GM10266 (cell line): ENCODE measurements at regions not wholly inside any gene's neighbourhood (a gene's known extent, or its start where the extent isn't known, plus 50 kb on each side); places are given as distances from the start of the nearest gene placed in this dataset.

Experiments used
- DNase-seq: peaks from one replicate; pipeline ENCODE4 v3.0.0; 2012; ENCODE audit errors: extremely low spot score
- TF ChIP-seq, protein P1 (sequence below): IDR thresholded peaks from 2 replicates; pipeline ENCODE4 v1.5.1; 2012; ENCODE audit warnings: mild to moderate bottlenecking, low read depth; ENCODE audit not compliant: control insufficient read depth, insufficient read depth; ENCODE audit errors: missing control alignments

DNA sequence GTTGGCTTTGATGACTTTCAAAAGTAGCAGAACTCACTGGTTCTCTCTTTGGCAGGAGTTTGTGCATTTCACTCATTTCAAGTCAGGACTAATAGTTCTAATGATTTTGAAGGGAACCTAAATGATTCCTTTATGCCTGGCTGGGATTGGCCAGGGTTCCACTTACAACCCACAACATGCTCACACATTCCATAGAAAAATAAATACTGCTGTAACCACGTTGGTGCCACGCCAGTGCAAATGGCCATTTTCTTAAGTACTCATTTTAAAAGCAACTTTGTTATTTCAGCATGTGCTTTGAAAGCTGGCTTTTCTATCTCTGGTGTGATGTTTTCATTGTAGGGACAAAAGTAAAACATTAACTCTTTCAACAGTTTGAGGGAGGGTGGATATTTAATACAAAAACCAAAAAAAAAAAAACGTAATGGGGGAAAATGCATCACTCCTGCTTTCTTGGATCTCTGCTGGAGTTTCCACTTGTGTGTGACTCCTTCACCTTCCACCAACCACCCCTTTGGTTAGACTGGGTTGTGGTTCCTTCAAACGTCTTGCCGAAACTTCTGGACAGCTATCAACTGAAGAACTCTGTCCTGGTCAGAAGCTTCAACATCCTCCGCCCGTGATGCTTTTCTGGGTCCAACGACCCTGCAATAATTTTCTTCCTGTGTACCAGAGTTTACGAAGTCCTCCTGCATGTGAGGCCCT lies 300.4 kb upstream of the RUNX1 start:
- TF ChIP-seq, protein P1, sequence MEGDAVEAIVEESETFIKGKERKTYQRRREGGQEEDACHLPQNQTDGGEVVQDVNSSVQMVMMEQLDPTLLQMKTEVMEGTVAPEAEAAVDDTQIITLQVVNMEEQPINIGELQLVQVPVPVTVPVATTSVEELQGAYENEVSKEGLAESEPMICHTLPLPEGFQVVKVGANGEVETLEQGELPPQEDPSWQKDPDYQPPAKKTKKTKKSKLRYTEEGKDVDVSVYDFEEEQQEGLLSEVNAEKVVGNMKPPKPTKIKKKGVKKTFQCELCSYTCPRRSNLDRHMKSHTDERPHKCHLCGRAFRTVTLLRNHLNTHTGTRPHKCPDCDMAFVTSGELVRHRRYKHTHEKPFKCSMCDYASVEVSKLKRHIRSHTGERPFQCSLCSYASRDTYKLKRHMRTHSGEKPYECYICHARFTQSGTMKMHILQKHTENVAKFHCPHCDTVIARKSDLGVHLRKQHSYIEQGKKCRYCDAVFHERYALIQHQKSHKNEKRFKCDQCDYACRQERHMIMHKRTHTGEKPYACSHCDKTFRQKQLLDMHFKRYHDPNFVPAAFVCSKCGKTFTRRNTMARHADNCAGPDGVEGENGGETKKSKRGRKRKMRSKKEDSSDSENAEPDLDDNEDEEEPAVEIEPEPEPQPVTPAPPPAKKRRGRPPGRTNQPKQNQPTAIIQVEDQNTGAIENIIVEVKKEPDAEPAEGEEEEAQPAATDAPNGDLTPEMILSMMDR = no peak
- DNase-seq = no peak

DNA sequence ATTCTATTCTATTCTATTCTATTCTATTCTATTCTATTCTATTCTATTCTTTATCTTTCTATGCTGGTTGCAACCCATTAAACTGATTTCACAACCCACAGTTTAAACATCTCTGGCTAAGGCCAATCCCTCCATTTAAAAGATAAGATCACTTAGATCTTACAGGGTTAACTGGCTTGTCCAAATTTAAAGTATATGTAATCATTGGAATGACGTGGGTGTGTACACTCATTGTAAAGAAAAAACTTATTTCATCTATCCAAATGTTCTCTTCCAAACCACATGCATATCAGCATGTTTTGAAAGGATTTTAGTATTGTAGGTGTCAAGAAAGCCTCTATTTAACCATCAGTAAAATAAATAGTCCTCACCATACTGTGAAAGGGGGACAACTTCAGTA lies 299.6 kb upstream of the RUNX1 start:
- TF ChIP-seq, protein P1 = no peak
- DNase-seq = no peak

DNA sequence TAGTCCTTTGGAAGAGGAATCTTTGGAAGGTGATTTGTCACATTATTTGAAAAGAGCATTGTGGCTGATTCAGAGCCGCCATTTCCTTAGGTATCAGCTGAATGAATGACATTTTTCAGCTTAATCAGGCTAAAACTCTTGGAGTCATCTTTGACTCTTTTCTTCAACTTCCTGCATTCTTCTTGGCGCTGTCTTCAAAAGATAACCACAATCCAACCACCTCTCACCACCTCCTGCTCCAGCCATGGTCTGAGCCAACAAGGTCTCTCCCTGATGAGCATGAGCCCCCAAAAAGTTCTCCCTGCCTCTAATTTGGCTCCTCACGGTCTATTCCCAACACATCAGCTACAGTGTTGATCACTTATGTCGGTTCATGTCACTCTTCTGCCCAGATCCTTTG lies 297.6 kb upstream of the RUNX1 start:
- DNase-seq = no peak

DNA sequence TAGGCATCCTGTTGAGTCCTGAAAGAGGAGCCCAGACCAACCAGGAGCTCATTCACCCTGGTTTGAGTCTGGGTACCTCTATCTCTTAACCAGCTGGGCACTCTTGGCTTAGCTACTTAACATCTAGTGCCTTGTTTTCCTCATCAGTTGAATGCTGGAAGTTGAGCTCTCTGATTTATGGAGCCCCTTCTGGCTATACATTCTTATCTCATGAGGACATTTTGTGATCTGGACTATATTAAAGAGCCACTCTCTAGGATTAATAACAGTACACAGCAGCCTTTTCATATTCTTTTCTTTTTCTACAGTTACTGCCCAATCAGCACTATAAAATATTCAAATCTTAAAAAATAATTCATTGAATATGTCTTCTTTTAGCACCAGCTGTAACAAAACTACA lies 296.9 kb upstream of the RUNX1 start:
- TF ChIP-seq, protein P1 = no peak
- no peak for DNase-seq

More for the DNA sequence above, 297.6 kb upstream of the RUNX1 start:
- TF ChIP-seq, protein P1 = no peak

DNA sequence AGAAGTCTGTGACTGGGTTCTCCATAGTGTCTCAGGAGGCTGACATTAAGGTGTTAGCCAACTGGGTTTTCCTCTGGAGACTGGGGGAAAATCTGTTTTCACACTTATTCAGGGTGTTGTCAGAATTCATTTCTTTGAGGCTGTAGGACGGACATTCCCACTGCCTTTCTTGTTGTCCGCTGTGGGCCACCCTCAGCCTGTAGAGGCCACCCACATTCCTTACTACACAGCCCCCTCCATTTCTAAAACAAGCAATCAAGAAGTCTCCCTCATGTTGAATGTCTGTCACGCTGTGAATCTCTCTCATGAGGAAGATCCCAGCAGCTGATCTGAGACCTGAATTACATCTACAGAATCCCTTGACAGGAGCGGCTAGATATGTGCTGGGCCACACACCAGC lies 295.5 kb upstream of the RUNX1 start:
- no peak for DNase-seq
- TF ChIP-seq, protein P1 = no peak

DNA sequence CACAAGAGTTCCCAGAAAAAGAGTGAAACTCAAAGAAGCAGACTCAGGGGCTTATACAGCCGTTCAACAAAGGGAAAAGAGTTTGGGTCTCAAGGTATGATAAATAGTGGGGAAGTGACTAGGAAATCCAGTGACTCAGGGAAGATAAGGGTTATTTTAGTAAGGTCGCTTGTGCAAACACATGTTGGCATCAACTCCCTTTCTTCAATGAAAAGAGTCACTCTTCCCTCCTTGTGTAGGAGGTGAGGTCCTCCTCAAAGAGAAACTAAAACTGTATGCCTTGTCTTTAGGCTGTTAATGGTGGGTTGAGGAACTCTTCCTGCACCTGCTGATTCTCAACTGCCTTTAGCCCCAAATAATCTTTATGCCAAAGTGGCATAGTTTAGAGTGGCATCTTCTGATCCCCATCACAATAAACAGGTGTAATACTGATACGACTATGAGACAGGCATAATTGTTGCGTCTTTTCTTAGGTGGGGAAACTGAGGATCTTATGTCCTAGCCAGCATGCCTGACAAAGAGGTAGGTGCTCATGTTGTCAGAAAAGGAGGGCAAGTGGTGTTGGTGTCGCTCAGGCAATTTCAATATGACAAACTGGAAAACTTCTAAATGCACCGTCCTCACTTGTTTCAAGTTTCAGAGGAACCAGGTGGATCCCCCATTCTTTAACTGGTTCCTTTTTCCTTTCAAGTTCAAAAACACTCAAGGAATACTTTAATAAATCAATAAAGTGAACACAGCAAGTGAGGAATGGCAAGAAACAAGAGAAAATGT lies 294.1 kb upstream of the RUNX1 start:
- peak; percentile 16 for DNase-seq
- TF ChIP-seq, protein P1 = no peak

DNA sequence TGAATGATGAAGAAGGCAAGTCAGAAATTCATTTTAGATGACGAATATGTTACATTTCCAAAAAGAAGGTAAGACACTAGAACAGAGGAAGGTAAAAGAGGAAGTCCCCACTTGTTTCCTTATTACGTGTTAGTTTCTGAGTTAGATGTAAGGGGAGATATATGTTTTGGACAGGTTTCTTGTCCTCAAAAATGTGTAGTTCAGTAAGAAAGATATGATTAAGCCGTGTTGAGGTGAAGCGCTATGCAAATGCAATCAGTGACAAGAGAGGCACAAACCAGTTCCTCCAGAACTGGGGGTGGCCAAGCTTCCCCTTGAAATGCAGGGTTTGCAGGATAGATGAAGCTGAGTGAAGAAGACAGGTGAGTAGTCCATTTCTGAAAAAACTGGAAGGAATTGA lies 293.3 kb upstream of the RUNX1 start:
- peak; percentile 39 for DNase-seq
- TF ChIP-seq, protein P1 = no peak
